DND-41 (cell line): ENCODE measurements at regions not wholly inside any gene's neighbourhood (a gene's known extent, or its start where the extent isn't known, plus 50 kb on each side); places are given as distances from the start of the nearest gene placed in this dataset.

Experiments
- ATAC-seq: fragments of 200-7000 bp; cut with Tn5 transposase; 3 replicates; pipeline ENCODE4 v1.9.1; 2021; ENCODE audit warnings: low read depth; ENCODE audit not compliant: insufficient read depth
- DNase-seq: peaks from one replicate; pipeline ENCODE4 v3.0.0-alpha.2; 2020
- H2AFZ ChIP-seq: 2 replicates; pipeline ENCODE4 v1.6.0; 2012; ENCODE audit warnings: low read depth, low read length
- H3K27ac ChIP-seq: 2 replicates; pipeline ENCODE4 v1.5.1; 2012; ENCODE audit warnings: low read length, inconsistent platforms
- H3K27me3 ChIP-seq: fragments of 200-600 bp; sonication (generic); 2 replicates; pipeline ENCODE4 v1.6.0; 2012; ENCODE audit warnings: low read length, mild to moderate bottlenecking, inconsistent platforms; ENCODE audit not compliant: insufficient read depth, poor library complexity
- H3K36me3 ChIP-seq: 2 replicates; pipeline ENCODE4 v1.5.1; 2012; ENCODE audit warnings: low read length, inconsistent platforms; ENCODE audit not compliant: insufficient read depth
- H3K4me1 ChIP-seq: 2 replicates; pipeline ENCODE4 v1.5.1; 2012; ENCODE audit warnings: mild to moderate bottlenecking, low read length; ENCODE audit not compliant: insufficient read depth
- H3K4me2 ChIP-seq: 2 replicates; pipeline ENCODE4 v1.6.0; 2012; ENCODE audit warnings: mild to moderate bottlenecking, moderate library complexity, low read length, inconsistent platforms; ENCODE audit not compliant: insufficient read depth
- H3K4me3 ChIP-seq, 2 experiments: fragments of 200-600 bp in 1 of 2; shearing (Covaris generic) in 1 of 2; 2 replicates each; pipeline ENCODE4 v1.5.1; 2012 to 2016; ENCODE audit warnings: inconsistent platforms in 2 of 2, low read length in 2 of 2, mild to moderate bottlenecking in 2 of 2, low read depth in 1 of 2, moderate library complexity in 1 of 2
- H3K79me2 ChIP-seq: 2 replicates; pipeline ENCODE4 v1.6.0; 2012; ENCODE audit warnings: low read length, inconsistent platforms; ENCODE audit not compliant: insufficient read depth
- H3K9ac ChIP-seq: 2 replicates; pipeline ENCODE4 v1.6.0; 2012; ENCODE audit warnings: low read depth, mild to moderate bottlenecking, inconsistent platforms, low read length, moderate library complexity
- H3K9me3 ChIP-seq: 2 replicates; pipeline ENCODE4 v1.5.1; 2012; ENCODE audit warnings: low read length, moderate library complexity, mild to moderate bottlenecking, inconsistent platforms; ENCODE audit not compliant: insufficient read depth, severe bottlenecking
- H4K20me1 ChIP-seq: 2 replicates; pipeline ENCODE4 v1.6.0; 2012; ENCODE audit warnings: low read length; ENCODE audit not compliant: insufficient read depth
- EZH2 ChIP-seq: IDR thresholded peaks from 3 replicates; pipeline ENCODE4 v1.6.1; 2012; ENCODE audit warnings: borderline replicate concordance, low read depth, mild to moderate bottlenecking, moderate library complexity, low read length, inconsistent platforms; ENCODE audit not compliant: severe bottlenecking
- TF ChIP-seq, protein P1 (sequence below): IDR thresholded peaks from 2 replicates; pipeline ENCODE4 v1.5.1; 2012; ENCODE audit warnings: borderline replicate concordance, low read length, moderate library complexity, mild to moderate bottlenecking; ENCODE audit not compliant: poor library complexity, severe bottlenecking; ENCODE audit errors: extremely low read depth

DNA sequence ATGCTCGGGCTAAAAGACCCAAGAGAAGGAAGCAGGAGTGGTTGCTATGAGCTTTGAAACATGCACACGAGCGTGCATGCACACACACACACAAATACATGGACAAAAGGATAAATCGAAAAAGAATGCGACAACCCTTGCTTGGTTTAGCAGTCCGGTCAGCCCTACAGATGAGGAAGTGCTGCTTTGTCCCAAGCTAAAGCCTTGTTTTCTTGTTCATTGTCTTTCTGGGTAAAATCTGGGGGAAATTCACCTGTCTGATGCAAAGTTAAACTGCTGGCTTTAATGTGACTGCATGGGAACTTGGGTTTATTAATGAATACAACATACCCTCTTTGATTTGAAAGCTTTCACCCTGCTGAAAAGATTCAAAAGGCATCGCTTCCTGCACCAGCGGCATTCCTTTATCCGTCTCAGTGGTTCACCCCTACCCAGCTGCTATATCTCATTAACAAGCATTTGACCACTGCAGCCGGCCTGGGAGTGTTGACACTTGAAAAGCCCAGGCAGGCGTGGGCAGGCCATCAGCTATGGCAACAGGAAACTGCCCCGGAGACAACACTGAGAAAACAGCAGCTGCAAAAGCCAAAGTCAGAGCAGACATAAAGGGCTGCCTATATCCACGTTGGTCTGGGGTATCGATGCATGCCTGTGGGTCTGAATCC, 301.7 kb downstream of the NDFIP2 start:
- DNase-seq (no peak), ATAC-seq (no peak)
- no peaks in the 10 kb centered on the region for H3K9me3 ChIP-seq
- no peak for TF ChIP-seq EZH2
- TF ChIP-seq, protein P1, sequence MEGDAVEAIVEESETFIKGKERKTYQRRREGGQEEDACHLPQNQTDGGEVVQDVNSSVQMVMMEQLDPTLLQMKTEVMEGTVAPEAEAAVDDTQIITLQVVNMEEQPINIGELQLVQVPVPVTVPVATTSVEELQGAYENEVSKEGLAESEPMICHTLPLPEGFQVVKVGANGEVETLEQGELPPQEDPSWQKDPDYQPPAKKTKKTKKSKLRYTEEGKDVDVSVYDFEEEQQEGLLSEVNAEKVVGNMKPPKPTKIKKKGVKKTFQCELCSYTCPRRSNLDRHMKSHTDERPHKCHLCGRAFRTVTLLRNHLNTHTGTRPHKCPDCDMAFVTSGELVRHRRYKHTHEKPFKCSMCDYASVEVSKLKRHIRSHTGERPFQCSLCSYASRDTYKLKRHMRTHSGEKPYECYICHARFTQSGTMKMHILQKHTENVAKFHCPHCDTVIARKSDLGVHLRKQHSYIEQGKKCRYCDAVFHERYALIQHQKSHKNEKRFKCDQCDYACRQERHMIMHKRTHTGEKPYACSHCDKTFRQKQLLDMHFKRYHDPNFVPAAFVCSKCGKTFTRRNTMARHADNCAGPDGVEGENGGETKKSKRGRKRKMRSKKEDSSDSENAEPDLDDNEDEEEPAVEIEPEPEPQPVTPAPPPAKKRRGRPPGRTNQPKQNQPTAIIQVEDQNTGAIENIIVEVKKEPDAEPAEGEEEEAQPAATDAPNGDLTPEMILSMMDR: no peak
- no peak overlapping the region for H3K4me3 ChIP-seq
- no peaks in the 10 kb centered on the region for H3K36me3 ChIP-seq
- no peaks in the 10 kb centered on the region for H3K79me2 ChIP-seq
- no peak overlapping the region for H3K9ac ChIP-seq
- H3K27me3 ChIP-seq: peaks cover 13% of the 10 kb centered on the region
- H4K20me1 ChIP-seq: no peaks in the 10 kb centered on the region
- H3K4me1 ChIP-seq: no peaks in the 10 kb centered on the region
- H3K4me2 ChIP-seq: no peak overlapping the region
- no peak overlapping the region for H3K27ac ChIP-seq
- H2AFZ ChIP-seq: no peak overlapping the region

DNA sequence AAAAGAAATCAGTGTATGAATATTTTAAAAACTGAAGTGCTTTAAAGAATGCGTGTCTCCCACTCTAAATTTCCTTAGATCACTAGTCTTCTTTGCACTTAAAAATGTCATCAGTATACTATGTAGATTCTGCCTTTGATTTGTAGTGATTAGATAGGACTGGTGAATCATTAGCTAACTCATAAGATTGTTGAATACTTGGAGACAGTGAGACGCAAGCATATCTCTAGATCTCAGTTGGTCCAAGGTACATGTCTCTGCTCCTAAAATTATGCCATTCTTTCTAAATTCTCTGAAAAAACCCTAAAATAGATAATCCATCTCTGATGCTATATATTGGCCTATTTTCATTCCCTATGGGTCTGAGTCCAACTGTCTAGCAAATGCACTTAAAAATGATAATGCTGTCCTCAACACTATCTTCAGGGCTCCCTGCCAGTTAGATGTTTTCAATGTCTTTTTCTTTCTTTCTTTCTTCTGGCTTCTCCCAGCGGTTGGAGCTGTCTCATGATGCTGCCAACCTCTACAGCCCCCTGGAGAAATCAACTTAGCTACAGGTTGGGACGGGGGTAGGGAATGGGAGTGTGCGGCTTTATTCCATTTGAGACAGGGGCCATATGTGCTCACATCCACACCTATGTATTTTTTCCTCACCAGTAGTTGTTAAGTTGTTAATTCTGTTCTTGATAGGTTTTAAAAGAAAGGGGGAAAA, 301.0 kb downstream of the NDFIP2 start:
- TF ChIP-seq, protein P1: no peak
- TF ChIP-seq EZH2: no peak
- Histone ChIP-seq H3K9me3 (no peaks in the 10 kb centered on the region), H3K36me3 (no peaks in the 10 kb centered on the region), H3K79me2 (no peaks in the 10 kb centered on the region), H3K4me1 (no peaks in the 10 kb centered on the region), H2AFZ (no peak overlapping the region), H3K27me3 (peaks cover 13% of the 10 kb centered on the region), H4K20me1 (no peaks in the 10 kb centered on the region), H3K4me2 (no peak overlapping the region), H3K4me3 (no peak overlapping the region), H3K27ac (no peak overlapping the region), H3K9ac (no peak overlapping the region)
- DNase-seq (no peak), ATAC-seq (no peak)

DNA sequence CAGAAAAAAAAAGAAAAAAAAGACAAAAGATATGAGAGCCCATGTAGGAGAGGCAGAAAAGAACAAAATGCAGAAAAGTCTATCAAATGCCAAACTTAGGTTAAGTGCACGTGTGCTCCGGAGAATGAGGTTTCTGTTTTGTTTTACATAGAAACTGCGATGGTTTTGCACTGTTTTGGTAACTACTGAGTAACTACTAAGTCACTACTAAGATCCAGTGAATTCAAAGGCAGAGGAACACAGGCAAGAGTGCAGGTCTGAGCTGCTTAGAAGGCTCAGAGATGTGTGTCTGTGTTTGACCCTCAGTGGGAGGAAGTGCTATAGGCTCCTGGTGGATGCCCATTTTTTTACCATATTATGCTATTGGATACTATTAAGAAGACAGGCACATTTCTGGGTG, 299.3 kb downstream of the NDFIP2 start:
- H3K27ac ChIP-seq: no peak overlapping the region
- H3K36me3 ChIP-seq: no peaks in the 10 kb centered on the region
- DNase-seq (no peak), ATAC-seq (no peak)
- no peak overlapping the region for H3K4me3 ChIP-seq
- no peak for TF ChIP-seq EZH2
- TF ChIP-seq, protein P1: no peak
- peaks cover 13% of the 10 kb centered on the region for H3K27me3 ChIP-seq
- H4K20me1 ChIP-seq: no peaks in the 10 kb centered on the region
- no peak overlapping the region for H3K9ac ChIP-seq
- no peak overlapping the region for H3K4me2 ChIP-seq
- H3K79me2 ChIP-seq: no peaks in the 10 kb centered on the region
- no peaks in the 10 kb centered on the region for H3K4me1 ChIP-seq
- H2AFZ ChIP-seq: no peak overlapping the region
- H3K9me3 ChIP-seq: no peaks in the 10 kb centered on the region
